ENCODE measurements at regions not wholly inside any gene's neighbourhood (a gene's known extent, or its start where the extent isn't known, plus 50 kb on each side); places are given as distances from the start of the nearest gene placed in this dataset.
"Not testable (repeated sequence)": the region's sequence is repeated elsewhere in the genome, so short reads cannot be mapped to it uniquely, and the experiment has no call there.

GRCh38 chr12:97938031-97938430 lies 475.4 kb downstream of the RMST start:
- DNase-seq: no peak

- no peak for DNase-seq
Measured at GRCh38 chr12:97939156-97939555, 476.6 kb downstream of the RMST start.

GRCh38 chr12:97940105-97940504 lies 477.5 kb downstream of the RMST start:
- no peak for DNase-seq

GRCh38 chr12:97940629-97941028 lies 478.0 kb downstream of the RMST start:
- no peak for DNase-seq

- DNase-seq: no peak
Measured at GRCh38 chr12:97941686-97942354, 479.2 kb downstream of the RMST start.

- no peak for DNase-seq
Measured at GRCh38 chr12:97943359-97943758, 480.8 kb downstream of the RMST start.

GRCh38 chr12:97944576-97944975 lies 482.0 kb downstream of the RMST start:
- DNase-seq: no peak

- DNase-seq: no peak
Measured at GRCh38 chr12:97946701-97947100, 484.1 kb downstream of the RMST start.

- DNase-seq: no peak
Measured at GRCh38 chr12:97948591-97948990, 486.0 kb downstream of the RMST start.

GRCh38 chr12:97951239-97951638 lies 488.6 kb downstream of the RMST start:
- DNase-seq: no peak

- no peak for DNase-seq
Measured at GRCh38 chr12:97951717-97952116, 489.1 kb downstream of the RMST start.

- no peak for DNase-seq
Measured at GRCh38 chr12:97957109-97957508, 494.5 kb downstream of the RMST start.

- DNase-seq: no peak
Measured at GRCh38 chr12:97960225-97960624, 497.6 kb downstream of the RMST start.

- DNase-seq: no peak
Measured at GRCh38 chr12:97960741-97961608, 498.4 kb downstream of the RMST start.

GRCh38 chr12:97967831-97968230 lies 505.2 kb downstream of the RMST start:
- no peak for DNase-seq

- DNase-seq: no peak
Measured at GRCh38 chr12:97968641-97969197, 506.1 kb downstream of the RMST start.

- no peak for DNase-seq
Measured at GRCh38 chr12:97977870-97978405, 515.3 kb downstream of the RMST start.

GRCh38 chr12:97982684-97983083 lies 520.1 kb downstream of the RMST start:
- DNase-seq: no peak

GRCh38 chr12:97983796-97984195 lies 521.2 kb downstream of the RMST start:
- no peak for DNase-seq

- DNase-seq: no peak
Measured at GRCh38 chr12:97984436-97984835, 521.8 kb downstream of the RMST start.

GRCh38 chr12:97984974-97985580 lies 522.5 kb downstream of the RMST start:
- no peak for DNase-seq

GRCh38 chr12:97985834-97986233 lies 523.2 kb downstream of the RMST start:
- DNase-seq: no peak

- not testable (repeated sequence) for DNase-seq
Measured at GRCh38 chr12:97988588-97988987, 526.0 kb downstream of the RMST start.
